HG03175 (cell line): ENCODE measurements at regions not wholly inside any gene's neighbourhood (a gene's known extent, or its start where the extent isn't known, plus 50 kb on each side); places are given as distances from the start of the nearest gene placed in this dataset.

Experiments
- ATAC-seq: cut with Tn5 transposase; IDR thresholded peaks from one replicate; pipeline ENCODE4 v1.9.1; 2021; ENCODE audit warnings: mild to moderate bottlenecking, moderate library complexity; ENCODE audit not compliant: unreplicated experiment

- ATAC-seq: no peak
Observed at GRCh38 chr5:19370655-19371386, 617.2 kb downstream of the CDH18 start.

- no peak for ATAC-seq
Observed at GRCh38 chr5:19388391-19388790, 599.6 kb downstream of the CDH18 start.

- no peak for ATAC-seq
Observed at GRCh38 chr5:19401032-19401431, 587.0 kb downstream of the CDH18 start.

- ATAC-seq: no peak
Observed at GRCh38 chr5:19406576-19407365, 581.2 kb downstream of the CDH18 start.

GRCh38 chr5:19408149-19408548, 579.9 kb downstream of the CDH18 start:
- ATAC-seq: no peak

GRCh38 chr5:19411936-19412335, 576.1 kb downstream of the CDH18 start:
- no peak for ATAC-seq
